Trophoblast cell (in vitro differentiated cells and primary cell): ENCODE measurements at regions not wholly inside any gene's neighbourhood (a gene's known extent, or its start where the extent isn't known, plus 50 kb on each side); places are given as distances from the start of the nearest gene placed in this dataset.
A peak's percentile ranks its signal among the peaks of the same experiment; 100 is the strongest.
"Not testable (repeated sequence)": the region's sequence is repeated elsewhere in the genome, so short reads cannot be mapped to it uniquely, and the experiment has no call there.

Source experiments
- DNase-seq, 2 donors: peaks; one replicate each; pipeline ENCODE4 v3.0.0-alpha.2; 2016
- H2AFZ ChIP-seq: 2 replicates; pipeline ENCODE4 v1.6.1; 2013; ENCODE audit warnings: low read length, moderate library complexity, mild to moderate bottlenecking; ENCODE audit not compliant: insufficient read depth, poor library complexity
- H2AK5ac ChIP-seq: 2 replicates; pipeline ENCODE4 v1.6.1; 2013; ENCODE audit warnings: mild to moderate bottlenecking, low read length
- H2BK120ac ChIP-seq: 2 replicates; pipeline ENCODE4 v1.6.1; 2013; ENCODE audit warnings: low read length, mild to moderate bottlenecking, moderate library complexity; ENCODE audit not compliant: insufficient read depth, poor library complexity
- H2BK12ac ChIP-seq: 2 replicates; pipeline ENCODE4 v1.6.1; 2013; ENCODE audit warnings: mild to moderate bottlenecking, low read length, moderate library complexity
- H2BK5ac ChIP-seq: 2 replicates; pipeline ENCODE4 v1.6.1; 2013; ENCODE audit warnings: low read length, low read depth, moderate library complexity, mild to moderate bottlenecking; ENCODE audit not compliant: poor library complexity
- H3K14ac ChIP-seq: 2 replicates; pipeline ENCODE4 v1.6.1; 2013; ENCODE audit warnings: mild to moderate bottlenecking, low read length
- H3K18ac ChIP-seq: 2 replicates; pipeline ENCODE4 v1.6.1; 2013; ENCODE audit warnings: mild to moderate bottlenecking, low read length
- H3K23ac ChIP-seq: 2 replicates; pipeline ENCODE4 v1.6.1; 2013; ENCODE audit warnings: low read length
- H3K27ac ChIP-seq: 2 replicates; pipeline ENCODE4 v1.5.1; 2013; ENCODE audit warnings: low read depth, mild to moderate bottlenecking, inconsistent platforms, low read length, moderate library complexity
- H3K27me3 ChIP-seq: 2 replicates; pipeline ENCODE4 v1.6.1; 2013; ENCODE audit warnings: inconsistent platforms, mild to moderate bottlenecking, low read length, moderate library complexity; ENCODE audit not compliant: insufficient read depth
- H3K36me3 ChIP-seq, 2 experiments: 1 replicate in 1 of 2; 2 replicates in 1 of 2; pipeline ENCODE4 v1.6.1; 2013; ENCODE audit warnings: low read length in 2 of 2, mild to moderate bottlenecking in 2 of 2, moderate library complexity in 1 of 2; ENCODE audit not compliant: insufficient read depth in 2 of 2, control insufficient read depth in 1 of 2
- H3K4ac ChIP-seq: 2 replicates; pipeline ENCODE4 v1.6.1; 2013; ENCODE audit warnings: low read depth, mild to moderate bottlenecking, low read length, moderate library complexity
- H3K4me1 ChIP-seq, 2 experiments: 1 replicate in 1 of 2; 2 replicates in 1 of 2; pipeline ENCODE4 v1.6.1; 2013; ENCODE audit warnings: low read length in 2 of 2, mild to moderate bottlenecking in 2 of 2, moderate library complexity in 1 of 2; ENCODE audit not compliant: insufficient read depth in 2 of 2, control insufficient read depth in 1 of 2
- H3K4me2 ChIP-seq: 2 replicates; pipeline ENCODE4 v1.6.1; 2013; ENCODE audit warnings: inconsistent platforms, mild to moderate bottlenecking, low read length, moderate library complexity
- H3K4me3 ChIP-seq: 2 replicates; pipeline ENCODE4 v1.5.1; 2013; ENCODE audit warnings: mild to moderate bottlenecking, low read depth, low read length, inconsistent platforms
- H3K79me1 ChIP-seq: one replicate; pipeline ENCODE4 v1.6.1; 2013; ENCODE audit warnings: low read length
- H3K79me2 ChIP-seq: 2 replicates; pipeline ENCODE4 v1.6.1; 2013; ENCODE audit warnings: low read length, mild to moderate bottlenecking; ENCODE audit not compliant: control insufficient read depth, insufficient read depth, poor library complexity
- H3K9ac ChIP-seq: 2 replicates; pipeline ENCODE4 v1.6.1; 2013; ENCODE audit warnings: mild to moderate bottlenecking, low read length
- H3K9me3 ChIP-seq: 2 replicates; pipeline ENCODE4 v1.6.1; 2013; ENCODE audit warnings: low read depth, mild to moderate bottlenecking, control low read depth, inconsistent platforms, low read length; ENCODE audit not compliant: insufficient read depth
- H4K12ac ChIP-seq: 2 replicates; pipeline ENCODE4 v1.6.1; 2013; ENCODE audit warnings: low read depth, mild to moderate bottlenecking, low read length, moderate library complexity
- H4K8ac ChIP-seq: 2 replicates; pipeline ENCODE4 v1.6.1; 2013; ENCODE audit warnings: low read depth, mild to moderate bottlenecking, low read length, moderate library complexity
- H4K91ac ChIP-seq: one replicate; pipeline ENCODE4 v1.6.1; 2013; ENCODE audit warnings: low read depth, mild to moderate bottlenecking, low read length, moderate library complexity
- WGBS: extraction: QIAGEN DNeasy Blood & Tissue Kit; methylation state at CpG from one replicate; pipeline ENCODE4 v1.1.7; 2013; ENCODE audit warnings: missing lambda C conversion rate; ENCODE audit not compliant: insufficient read length, insufficient coverage; ENCODE audit errors: extremely low coverage; 5-methylcytosine and 5-hydroxymethylcytosine counted together

- not testable (repeated sequence) for H3K27ac ChIP-seq, H3K4me2 ChIP-seq, H2BK120ac ChIP-seq, H2BK5ac ChIP-seq, H2AK5ac ChIP-seq, H4K8ac ChIP-seq, H3K79me1 ChIP-seq, H3K9me3 ChIP-seq, H3K9ac ChIP-seq, H3K18ac ChIP-seq, H4K12ac ChIP-seq, DNase-seq, H3K4me1 ChIP-seq, H3K36me3 ChIP-seq, H3K79me2 ChIP-seq, H3K4me3 ChIP-seq, H3K27me3 ChIP-seq, H3K14ac ChIP-seq, H2BK12ac ChIP-seq, H3K4ac ChIP-seq, H4K91ac ChIP-seq, H2AFZ ChIP-seq, H3K23ac ChIP-seq
- WGBS, result no CpG with 5 or more reads among the region's 25 CpGs
These were observed 173.9 kb upstream of the PRSS1 start for GRCh38 chr7:142575351-142575750.

- H3K79me1 ChIP-seq, result peaks cover 1% of the 10 kb centered on the region
- no peak overlapping the region for H3K4me2 ChIP-seq
- no peak overlapping the region for H4K12ac ChIP-seq
- H3K79me2 ChIP-seq, result no peaks in the 10 kb centered on the region
- H2AK5ac ChIP-seq, result no peak overlapping the region
- no peak for DNase-seq
- WGBS, result no CpG with 5 or more reads among the region's 3 CpGs
- H3K18ac ChIP-seq, result no peak overlapping the region
- no peak overlapping the region for H2BK120ac ChIP-seq
- H3K14ac ChIP-seq, result no peak overlapping the region
- no peak overlapping the region for H3K4me3 ChIP-seq
- H2BK12ac ChIP-seq, result no peak overlapping the region
- H2BK5ac ChIP-seq, result no peak overlapping the region
- H3K4ac ChIP-seq, result no peak overlapping the region
- no peak overlapping the region for H3K27ac ChIP-seq
- H3K9me3 ChIP-seq, result no peaks in the 10 kb centered on the region
- no peak overlapping the region for H4K91ac ChIP-seq
- H4K8ac ChIP-seq, result no peak overlapping the region
- no peak overlapping the region for H3K23ac ChIP-seq
- H2AFZ ChIP-seq, result no peak overlapping the region
- H3K4me1 ChIP-seq, result peaks cover 0 to 6% of the 10 kb centered on the region in 2 experiments
- no peak overlapping the region for H3K9ac ChIP-seq
- no peaks in the 10 kb centered on the region for H3K36me3 ChIP-seq
- H3K27me3 ChIP-seq, result no peaks in the 10 kb centered on the region
These were observed 177.7 kb upstream of the PRSS1 start for GRCh38 chr7:142571581-142571980.

- Histone ChIP-seq H3K4me1 (peaks cover 0 to 6% of the 10 kb centered on the region in 2 experiments), H4K12ac (no peak overlapping the region), H4K91ac (no peak overlapping the region), H2BK12ac (no peak overlapping the region), H3K9ac (no peak overlapping the region), H3K9me3 (no peaks in the 10 kb centered on the region), H3K14ac (no peak overlapping the region), H3K79me1 (peaks cover 1% of the 10 kb centered on the region), H3K18ac (no peak overlapping the region), H2AK5ac (no peak overlapping the region), H3K4ac (no peak overlapping the region), H2AFZ (no peak overlapping the region), H3K4me3 (no peak overlapping the region), H3K27ac (no peak overlapping the region), H3K23ac (no peak overlapping the region), H3K4me2 (no peak overlapping the region), H2BK5ac (no peak overlapping the region), H3K36me3 (no peaks in the 10 kb centered on the region), H2BK120ac (no peak overlapping the region), H3K27me3 (no peaks in the 10 kb centered on the region), H4K8ac (no peak overlapping the region), H3K79me2 (no peaks in the 10 kb centered on the region)
- no peak for DNase-seq
- no CpG with 5 or more reads among the region's 1 CpG for WGBS
These were observed 179.4 kb upstream of the PRSS1 start for GRCh38 chr7:142569851-142570250.

- Histone ChIP-seq H2AK5ac (no peak overlapping the region), H3K14ac (no peak overlapping the region), H3K4me1 (peaks cover 0 to 6% of the 10 kb centered on the region in 2 experiments), H4K91ac (no peak overlapping the region), H3K79me1 (peaks cover 1% of the 10 kb centered on the region), H3K9ac (no peak overlapping the region), H2BK120ac (no peak overlapping the region), H3K4me3 (no peak overlapping the region), H3K18ac (no peak overlapping the region), H3K79me2 (no peaks in the 10 kb centered on the region), H3K27ac (no peak overlapping the region), H2BK5ac (no peak overlapping the region), H2AFZ (no peak overlapping the region), H3K9me3 (no peaks in the 10 kb centered on the region), H3K23ac (no peak overlapping the region), H4K8ac (no peak overlapping the region), H3K4ac (no peak overlapping the region), H2BK12ac (no peak overlapping the region), H3K4me2 (no peak overlapping the region), H4K12ac (no peak overlapping the region), H3K27me3 (no peaks in the 10 kb centered on the region), H3K36me3 (no peaks in the 10 kb centered on the region)
- no CpG with 5 or more reads among the region's 5 CpGs for WGBS
- DNase-seq, result peak; percentile 19 to 55
These were observed 180.7 kb upstream of the PRSS1 start for GRCh38 chr7:142568435-142569097.
